ENCODE measurements at regions not wholly inside any gene's neighbourhood (a gene's known extent, or its start where the extent isn't known, plus 50 kb on each side); places are given as distances from the start of the nearest gene placed in this dataset.
A peak's percentile ranks its signal among the peaks of the same experiment; 100 is the strongest.

GRCh38 chr3:13245615-13245978, 172.4 kb upstream of the IQSEC1 start:
- Histone ChIP-seq H3K4me1 (ENCODE audit: control insufficient read depth in 2 of 2, insufficient read depth in 1 of 2, low read depth in 1 of 2, low read length in 2 of 2) (peaks cover 6 to 16% of the 10 kb centered on the region in 2 donors), H3K9me3 (replicated peaks in 1 of 2; ENCODE audit: control insufficient read depth in 2 of 2, insufficient read depth in 1 of 2, low read depth in 1 of 2, low read length in 2 of 2) (no peaks in the 10 kb centered on the region), H2BK12ac (ENCODE audit: low read length) (no peak overlapping the region), H3K18ac (ENCODE audit: low read length) (no peak overlapping the region), H3K27me3 (ENCODE audit: control insufficient read depth in 3 of 3, insufficient read depth in 3 of 3, low read depth in 1 of 3, low read length in 3 of 3) (no peaks in the 10 kb centered on the region), H3K4me3 (ENCODE audit: low read length in 2 of 2) (no peak overlapping the region), H3K9ac (ENCODE audit: low read depth, low read length, poor library complexity) (no peak overlapping the region), H4K91ac (ENCODE audit: low read depth, low read length, poor library complexity) (no peak overlapping the region), H2AFZ (ENCODE audit: low read length) (no peak overlapping the region), H3K23ac (ENCODE audit: low read depth, low read length, poor library complexity) (no peak overlapping the region), H3K79me1 (ENCODE audit: low read depth, low read length) (peaks cover 2% of the 10 kb centered on the region), H3K36me3 (replicated peaks in 1 of 2; ENCODE audit: control insufficient read depth in 2 of 2, insufficient read depth in 2 of 2, low read length in 2 of 2) (no peaks in the 10 kb centered on the region), H2BK15ac (ENCODE audit: low read length) (no peak overlapping the region), H2BK120ac (ENCODE audit: low read depth, low read length) (no peak overlapping the region), H3K14ac (ENCODE audit: low read length) (no peak overlapping the region), H3K4ac (ENCODE audit: low read length) (no peak overlapping the region), H2AK5ac (ENCODE audit: low read depth, low read length) (no peak overlapping the region), H2BK5ac (ENCODE audit: low read length) (no peak overlapping the region), H3K4me2 (ENCODE audit: insufficient read depth, low read length, poor library complexity, severe bottlenecking) (no peak overlapping the region), H3K27ac (replicated peaks; ENCODE audit: low read length) (no peak overlapping the region), H4K8ac (ENCODE audit: low read depth, low read length) (no peak overlapping the region)
- no peak for DNase-seq (ENCODE audit: low spot score)
- WGBS, 2 donors (ENCODE audit: extremely low coverage in 2 of 2, insufficient read length in 2 of 2, insufficient replicate concordance in 1 of 2), result no CpG with 5 or more reads among the region's 8 CpGs

- Histone ChIP-seq H2BK15ac (ENCODE audit: low read length) (no peak overlapping the region), H4K91ac (ENCODE audit: low read depth, low read length, poor library complexity) (no peak overlapping the region), H3K18ac (ENCODE audit: low read length) (peak overlapping the region; percentile 74), H3K79me1 (ENCODE audit: low read depth, low read length) (peaks cover 2% of the 10 kb centered on the region), H4K8ac (ENCODE audit: low read depth, low read length) (no peak overlapping the region), H3K4ac (ENCODE audit: low read length) (no peak overlapping the region), H3K14ac (ENCODE audit: low read length) (no peak overlapping the region), H2AK5ac (ENCODE audit: low read depth, low read length) (peak overlapping the region; percentile 20), H3K4me2 (ENCODE audit: insufficient read depth, low read length, poor library complexity, severe bottlenecking) (no peak overlapping the region), H3K27me3 (ENCODE audit: control insufficient read depth in 3 of 3, insufficient read depth in 3 of 3, low read depth in 1 of 3, low read length in 3 of 3) (no peaks in the 10 kb centered on the region), H3K36me3 (replicated peaks in 1 of 2; ENCODE audit: control insufficient read depth in 2 of 2, insufficient read depth in 2 of 2, low read length in 2 of 2) (no peaks in the 10 kb centered on the region), H3K27ac (replicated peaks; ENCODE audit: low read length) (no peak overlapping the region), H2BK120ac (ENCODE audit: low read depth, low read length) (no peak overlapping the region), H3K23ac (ENCODE audit: low read depth, low read length, poor library complexity) (no peak overlapping the region), H3K9ac (ENCODE audit: low read depth, low read length, poor library complexity) (peak overlapping the region; percentile 27), H2AFZ (ENCODE audit: low read length) (peak overlapping the region; percentile 90), H3K4me3 (ENCODE audit: low read length in 2 of 2) (no peak overlapping the region), H2BK5ac (ENCODE audit: low read length) (no peak overlapping the region), H3K9me3 (replicated peaks in 1 of 2; ENCODE audit: control insufficient read depth in 2 of 2, insufficient read depth in 1 of 2, low read depth in 1 of 2, low read length in 2 of 2) (no peaks in the 10 kb centered on the region), H2BK12ac (ENCODE audit: low read length) (no peak overlapping the region), H3K4me1 (ENCODE audit: control insufficient read depth in 2 of 2, insufficient read depth in 1 of 2, low read depth in 1 of 2, low read length in 2 of 2) (peaks cover 6 to 8% of the 10 kb centered on the region in 2 donors)
- DNase-seq (ENCODE audit: low spot score), result no peak
- no CpG with 5 or more reads among the region's 9 CpGs for WGBS, 2 donors (ENCODE audit: extremely low coverage in 2 of 2, insufficient read length in 2 of 2, insufficient replicate concordance in 1 of 2)
These were observed 170.4 kb upstream of the IQSEC1 start for GRCh38 chr3:13243586-13243985.

DNA sequence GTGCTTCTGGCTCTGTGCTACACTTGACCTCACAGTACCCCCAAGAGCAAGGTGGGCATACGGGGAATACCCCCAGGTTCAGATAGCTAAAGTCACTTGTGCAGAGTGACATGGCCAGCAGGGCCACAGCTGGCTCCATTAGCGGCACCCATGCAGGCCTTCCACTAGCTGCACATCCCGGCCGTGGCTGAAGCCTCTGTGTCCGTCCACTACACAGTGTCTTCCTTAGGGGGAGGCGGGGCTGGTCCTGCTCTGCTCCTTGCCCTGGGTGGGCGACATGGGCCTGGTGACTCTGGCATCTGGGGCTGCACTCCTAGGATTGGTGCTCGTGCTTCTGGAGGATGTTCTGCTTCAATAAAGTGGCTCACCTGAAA, 169.1 kb upstream of the IQSEC1 start:
- Histone ChIP-seq H3K36me3 (replicated peaks in 1 of 2; ENCODE audit: control insufficient read depth in 2 of 2, insufficient read depth in 2 of 2, low read length in 2 of 2) (no peaks in the 10 kb centered on the region), H3K27me3 (ENCODE audit: control insufficient read depth in 3 of 3, insufficient read depth in 3 of 3, low read depth in 1 of 3, low read length in 3 of 3) (no peaks in the 10 kb centered on the region), H2BK15ac (ENCODE audit: low read length) (no peak overlapping the region), H3K23ac (ENCODE audit: low read depth, low read length, poor library complexity) (no peak overlapping the region), H2BK12ac (ENCODE audit: low read length) (no peak overlapping the region), H3K27ac (replicated peaks; ENCODE audit: low read length) (no peak overlapping the region), H4K8ac (ENCODE audit: low read depth, low read length) (no peak overlapping the region), H2BK5ac (ENCODE audit: low read length) (no peak overlapping the region), H3K9ac (ENCODE audit: low read depth, low read length, poor library complexity) (no peak overlapping the region), H3K4ac (ENCODE audit: low read length) (no peak overlapping the region), H2AK5ac (ENCODE audit: low read depth, low read length) (no peak overlapping the region), H3K14ac (ENCODE audit: low read length) (no peak overlapping the region), H3K18ac (ENCODE audit: low read length) (no peak overlapping the region), H3K4me3 (ENCODE audit: low read length in 2 of 2) (no peak overlapping the region), H3K9me3 (replicated peaks in 1 of 2; ENCODE audit: control insufficient read depth in 2 of 2, insufficient read depth in 1 of 2, low read depth in 1 of 2, low read length in 2 of 2) (no peaks in the 10 kb centered on the region), H3K4me1 (ENCODE audit: control insufficient read depth in 2 of 2, insufficient read depth in 1 of 2, low read depth in 1 of 2, low read length in 2 of 2) (peaks cover 8% of the 10 kb centered on the region in 2 donors), H2BK120ac (ENCODE audit: low read depth, low read length) (no peak overlapping the region), H3K79me1 (ENCODE audit: low read depth, low read length) (peaks cover 2% of the 10 kb centered on the region), H4K91ac (ENCODE audit: low read depth, low read length, poor library complexity) (no peak overlapping the region), H2AFZ (ENCODE audit: low read length) (no peak overlapping the region), H3K4me2 (ENCODE audit: insufficient read depth, low read length, poor library complexity, severe bottlenecking) (no peak overlapping the region)
- no peak for DNase-seq (ENCODE audit: low spot score)
- WGBS, 2 donors (ENCODE audit: extremely low coverage in 2 of 2, insufficient read length in 2 of 2, insufficient replicate concordance in 1 of 2), result no CpG with 5 or more reads among the region's 8 CpGs

DNA sequence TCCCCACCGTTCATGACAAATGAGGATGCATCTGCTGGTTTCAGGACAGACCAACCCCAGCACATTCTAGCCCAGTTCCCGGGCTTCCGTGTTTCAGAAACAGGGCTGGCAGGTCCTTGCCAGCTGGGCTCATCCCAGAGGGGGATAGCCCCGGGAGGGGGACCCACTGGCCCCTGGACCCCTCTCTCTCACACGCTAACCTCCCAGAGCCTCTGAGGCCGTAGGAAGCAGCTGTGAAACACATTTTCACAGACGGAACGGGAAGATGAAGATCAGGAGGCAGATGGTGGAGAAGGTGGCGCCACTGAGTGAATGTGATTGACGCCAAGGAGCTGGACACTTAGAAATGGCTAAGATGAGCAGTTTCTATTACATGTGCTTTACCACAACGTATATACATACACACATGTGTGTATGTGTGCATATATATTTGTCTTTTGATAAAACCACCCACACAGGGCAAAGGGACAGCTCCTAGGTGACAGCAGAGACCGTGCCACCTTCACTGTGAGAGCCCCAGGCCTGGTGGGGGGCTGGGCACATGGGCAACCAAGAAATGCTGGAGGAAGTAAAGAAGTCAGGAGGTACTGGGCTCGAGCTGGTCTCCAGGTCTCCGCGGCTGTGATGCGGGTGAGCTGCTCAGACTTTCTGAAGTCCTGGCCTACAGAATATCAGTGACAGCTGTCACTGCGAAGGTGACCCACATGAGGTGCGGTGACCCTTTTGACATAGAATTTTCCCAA, 168.6 kb upstream of the IQSEC1 start:
- no peak overlapping the region for H3K4me3 ChIP-seq (ENCODE audit: low read length in 2 of 2)
- H2AFZ ChIP-seq (ENCODE audit: low read length), result no peak overlapping the region
- H3K4ac ChIP-seq (ENCODE audit: low read length), result no peak overlapping the region
- no peak overlapping the region for H2BK5ac ChIP-seq (ENCODE audit: low read length)
- H3K79me1 ChIP-seq (ENCODE audit: low read depth, low read length), result peaks cover 3% of the 10 kb centered on the region
- H3K4me1 ChIP-seq (ENCODE audit: control insufficient read depth in 2 of 2, insufficient read depth in 1 of 2, low read depth in 1 of 2, low read length in 2 of 2), result peaks cover 8% of the 10 kb centered on the region in 2 donors
- H2BK15ac ChIP-seq (ENCODE audit: low read length), result no peak overlapping the region
- H3K9ac ChIP-seq (ENCODE audit: low read depth, low read length, poor library complexity), result no peak overlapping the region
- no peak overlapping the region for H2BK12ac ChIP-seq (ENCODE audit: low read length)
- no peak overlapping the region for H2BK120ac ChIP-seq (ENCODE audit: low read depth, low read length)
- no peak overlapping the region for H3K14ac ChIP-seq (ENCODE audit: low read length)
- H2AK5ac ChIP-seq (ENCODE audit: low read depth, low read length), result no peak overlapping the region
- H3K4me2 ChIP-seq (ENCODE audit: insufficient read depth, low read length, poor library complexity, severe bottlenecking), result no peak overlapping the region
- H3K27me3 ChIP-seq (ENCODE audit: control insufficient read depth in 3 of 3, insufficient read depth in 3 of 3, low read depth in 1 of 3, low read length in 3 of 3), result no peaks in the 10 kb centered on the region
- no CpG with 5 or more reads among the region's 18 CpGs for WGBS, 2 donors (ENCODE audit: extremely low coverage in 2 of 2, insufficient read length in 2 of 2, insufficient replicate concordance in 1 of 2)
- no peak overlapping the region for H3K23ac ChIP-seq (ENCODE audit: low read depth, low read length, poor library complexity)
- no peak overlapping the region for H3K27ac ChIP-seq (replicated peaks; ENCODE audit: low read length)
- no peak overlapping the region for H3K18ac ChIP-seq (ENCODE audit: low read length)
- H4K8ac ChIP-seq (ENCODE audit: low read depth, low read length), result no peak overlapping the region
- no peaks in the 10 kb centered on the region for H3K36me3 ChIP-seq (replicated peaks in 1 of 2; ENCODE audit: control insufficient read depth in 2 of 2, insufficient read depth in 2 of 2, low read length in 2 of 2)
- H4K91ac ChIP-seq (ENCODE audit: low read depth, low read length, poor library complexity), result no peak overlapping the region
- H3K9me3 ChIP-seq (replicated peaks in 1 of 2; ENCODE audit: control insufficient read depth in 2 of 2, insufficient read depth in 1 of 2, low read depth in 1 of 2, low read length in 2 of 2), result no peaks in the 10 kb centered on the region
- DNase-seq (ENCODE audit: low spot score), result no peak
